ENCODE measurements at regions not wholly inside any gene's neighbourhood (a gene's known extent, or its start where the extent isn't known, plus 50 kb on each side); places are given as distances from the start of the nearest gene placed in this dataset.

GRCh38 chr4:11625211-11625610 lies 196.5 kb upstream of the HS3ST1 start:
- no peak for DNase-seq (ENCODE audit: low read depth)
- no peak overlapping the region for H3K4me3 ChIP-seq (ENCODE audit: low read length)
- TF ChIP-seq CTCF (conservative IDR thresholded peaks at IDR 0.05; ENCODE audit: low read depth, low read length), result no peak

GRCh38 chr4:11624370-11624769 lies 195.7 kb upstream of the HS3ST1 start:
- no peak for TF ChIP-seq CTCF (conservative IDR thresholded peaks at IDR 0.05; ENCODE audit: low read depth, low read length)
- no peak for DNase-seq (ENCODE audit: low read depth)
- no peak overlapping the region for H3K4me3 ChIP-seq (ENCODE audit: low read length)

GRCh38 chr4:11623726-11624037 lies 195.0 kb upstream of the HS3ST1 start:
- peak; percentile 71 for TF ChIP-seq CTCF (conservative IDR thresholded peaks at IDR 0.05; ENCODE audit: low read depth, low read length)
- no peak for DNase-seq (ENCODE audit: low read depth)
- no peak overlapping the region for H3K4me3 ChIP-seq (ENCODE audit: low read length)

GRCh38 chr4:11622961-11623725 lies 194.4 kb upstream of the HS3ST1 start:
- no peak for TF ChIP-seq CTCF (conservative IDR thresholded peaks at IDR 0.05; ENCODE audit: low read depth, low read length)
- no peak overlapping the region for H3K4me3 ChIP-seq (ENCODE audit: low read length)
- DNase-seq (ENCODE audit: low read depth), result no peak

GRCh38 chr4:11620861-11621260 lies 192.2 kb upstream of the HS3ST1 start:
- no peak for DNase-seq (ENCODE audit: low read depth)
- no peak for TF ChIP-seq CTCF (conservative IDR thresholded peaks at IDR 0.05; ENCODE audit: low read depth, low read length)
- H3K4me3 ChIP-seq (ENCODE audit: low read length), result no peak overlapping the region

- no peak for DNase-seq (ENCODE audit: low read depth)
- no peak for TF ChIP-seq CTCF (conservative IDR thresholded peaks at IDR 0.05; ENCODE audit: low read depth, low read length)
- no peak overlapping the region for H3K4me3 ChIP-seq (ENCODE audit: low read length)
Measured at GRCh38 chr4:11618666-11619282, 190.1 kb upstream of the HS3ST1 start.

- no peak for TF ChIP-seq CTCF (conservative IDR thresholded peaks at IDR 0.05; ENCODE audit: low read depth, low read length)
- no peak overlapping the region for H3K4me3 ChIP-seq (ENCODE audit: low read length)
- no peak for DNase-seq (ENCODE audit: low read depth)
Measured at GRCh38 chr4:11616856-11617255, 188.2 kb upstream of the HS3ST1 start.

Data from retinal pigment epithelial cell (primary cell).